WTC11 (cell line): ENCODE measurements at regions not wholly inside any gene's neighbourhood (a gene's known extent, or its start where the extent isn't known, plus 50 kb on each side); places are given as distances from the start of the nearest gene placed in this dataset.

Experiments
- ATAC-seq: fragments of 200-7000 bp; cut with Tn5 transposase; 2 replicates; pipeline ENCODE4 v1.10.0; 2021; ENCODE audit warnings: mild to moderate bottlenecking, moderate library complexity
- CTCF ChIA-PET: fragments of 300-600 bp; sonication (Branson Sonifier 250); formaldehyde crosslinking; loops from one replicate; lab custom pipeline; 2021; ENCODE audit warnings: antibody characterized with exemption; lab: Charles Lee
- POLR2A ChIA-PET: fragments of 350-600 bp; sonication (Branson Sonifier 250); formaldehyde crosslinking; loops from one replicate; lab custom pipeline; 2021; ENCODE audit warnings: antibody characterized with exemption; lab: Charles Lee
- DNase-seq: peaks from one replicate; pipeline ENCODE4 v3.0.0; 2021; ENCODE audit warnings: low spot score
- H3K27ac Mint-ChIP-seq: 2 replicates; pipeline ENCODE4 v1.8.0; 2021; ENCODE audit warnings: mixed read lengths
- H3K27me3 Mint-ChIP-seq: 2 replicates; pipeline ENCODE4 v1.8.0; 2021; ENCODE audit warnings: low read depth, mild to moderate bottlenecking, moderate library complexity, mixed read lengths
- H3K36me3 Mint-ChIP-seq: 2 replicates; pipeline ENCODE4 v1.8.0; 2021; ENCODE audit warnings: mixed read lengths
- H3K4me1 Mint-ChIP-seq: 2 replicates; pipeline ENCODE4 v1.8.0; 2022; ENCODE audit warnings: mixed read lengths
- H3K4me3 Mint-ChIP-seq: 2 replicates; pipeline ENCODE4 v1.8.0; 2021; ENCODE audit warnings: mild to moderate bottlenecking, moderate library complexity, mixed read lengths
- H3K9me3 Mint-ChIP-seq: 2 replicates; pipeline ENCODE4 v1.8.0; 2021; ENCODE audit warnings: mixed read lengths
- ATF2 ChIP-seq: sonication (generic); formaldehyde crosslinking; IDR thresholded peaks from 2 replicates; pipeline ENCODE4 v1.8.1; 2022; ENCODE audit warnings: low read depth, missing genetic modification reagents, borderline replicate concordance
- ATF6 ChIP-seq: sonication (generic); formaldehyde crosslinking; IDR thresholded peaks from 2 replicates; pipeline ENCODE4 v1.8.1; 2023; ENCODE audit warnings: mild to moderate bottlenecking, missing genetic modification reagents
- CREB1 ChIP-seq: sonication (generic); formaldehyde crosslinking; IDR thresholded peaks from 2 replicates; pipeline ENCODE4 v1.8.0; 2023; ENCODE audit warnings: mild to moderate bottlenecking, missing genetic modification reagents
- HMGXB4 ChIP-seq: sonication (generic); formaldehyde crosslinking; IDR thresholded peaks from 2 replicates; pipeline ENCODE4 v1.8.1; 2023; ENCODE audit warnings: mild to moderate bottlenecking, moderate library complexity, missing genetic modification reagents
- IRF1 ChIP-seq: sonication (generic); formaldehyde crosslinking; IDR thresholded peaks from 2 replicates; pipeline ENCODE4 v1.8.0; 2023; ENCODE audit warnings: missing genetic modification reagents
- JAZF1 ChIP-seq: fragments of 250-450 bp; sonication (Bioruptor Pico); IDR thresholded peaks from 2 replicates; pipeline ENCODE4 v1.9.0; 2021; ENCODE audit warnings: moderate library complexity, mild to moderate bottlenecking, inconsistent platforms
- JUN ChIP-seq: sonication (generic); formaldehyde crosslinking; IDR thresholded peaks from 2 replicates; pipeline ENCODE4 v1.8.0; 2023; ENCODE audit warnings: mild to moderate bottlenecking, missing genetic modification reagents
- MXD4 ChIP-seq: fragments of 250-450 bp; sonication (Bioruptor Pico); IDR thresholded peaks from 2 replicates; pipeline ENCODE4 v1.8.0; 2021; ENCODE audit warnings: mild to moderate bottlenecking, moderate library complexity, borderline replicate concordance
- NFYB ChIP-seq: sonication (generic); formaldehyde crosslinking; conservative IDR thresholded peaks from 2 replicates; pipeline ENCODE4 v1.8.0; 2022; ENCODE audit warnings: low read depth, missing genetic modification reagents
- NR1H2 ChIP-seq: sonication (generic); formaldehyde crosslinking; IDR thresholded peaks from 2 replicates; pipeline ENCODE4 v1.9.0; 2021; ENCODE audit warnings: mild to moderate bottlenecking, moderate library complexity, missing genetic modification reagents
- PRRX2 ChIP-seq: fragments of 250-450 bp; sonication (Bioruptor Pico); IDR thresholded peaks from 2 replicates; pipeline ENCODE4 v1.8.0; 2021; ENCODE audit warnings: mild to moderate bottlenecking
- RELA ChIP-seq: sonication (generic); formaldehyde crosslinking; IDR thresholded peaks from 2 replicates; pipeline ENCODE4 v1.8.1; 2022; ENCODE audit warnings: missing genetic modification reagents, mild to moderate bottlenecking, borderline replicate concordance
- TEAD4 ChIP-seq: sonication (generic); formaldehyde crosslinking; IDR thresholded peaks from 2 replicates; pipeline ENCODE4 v1.8.0; 2022; ENCODE audit warnings: mild to moderate bottlenecking, missing genetic modification reagents
- ZBTB43 ChIP-seq: sonication (generic); formaldehyde crosslinking; IDR thresholded peaks from 2 replicates; pipeline ENCODE4 v1.8.1; 2023; ENCODE audit warnings: mild to moderate bottlenecking, missing genetic modification reagents
- ZMAT4 ChIP-seq: fragments of 250-450 bp; sonication (Bioruptor Pico); IDR thresholded peaks from 2 replicates; pipeline ENCODE4 v1.9.0; 2021; ENCODE audit warnings: mild to moderate bottlenecking
- ZNF263 ChIP-seq: sonication (generic); formaldehyde crosslinking; IDR thresholded peaks from 2 replicates; pipeline ENCODE4 v1.8.1; 2022; ENCODE audit warnings: low read depth, mild to moderate bottlenecking, moderate library complexity, missing genetic modification reagents
- ZNF396 ChIP-seq: fragments of 250-450 bp; sonication (Bioruptor Pico); IDR thresholded peaks from 2 replicates; pipeline ENCODE4 v1.8.0; 2021; ENCODE audit warnings: mild to moderate bottlenecking, moderate library complexity, borderline replicate concordance
- ZNF425 ChIP-seq: fragments of 250-450 bp; sonication (Bioruptor Pico); conservative IDR thresholded peaks from 2 replicates; pipeline ENCODE4 v1.9.0; 2021; ENCODE audit warnings: mild to moderate bottlenecking

- ChIA-PET POLR2A (no interaction called here), CTCF (no interaction called here)
- peaks cover under 1% of the 10 kb centered on the region; the same call in 1 of the 2 replicates for H3K9me3 Mint-ChIP-seq
- H3K27me3 Mint-ChIP-seq, result no peaks in the 10 kb centered on the region; the same call in 1 of the 2 replicates
- no peaks in the 10 kb centered on the region for H3K36me3 Mint-ChIP-seq
- no peak overlapping the region for H3K4me3 Mint-ChIP-seq
- ATAC-seq (no peak), DNase-seq (no peak)
- TF ChIP-seq TEAD4 (CRISPR knock-in tag), result no peak
- no peak for TF ChIP-seq NR1H2
- no peak for TF ChIP-seq ZMAT4 (CRISPR knock-in tag)
- TF ChIP-seq HMGXB4 (CRISPR knock-in tag), result no peak
- no peak for TF ChIP-seq NFYB (CRISPR knock-in tag)
- no peak for TF ChIP-seq RELA (CRISPR knock-in tag)
- no peak for TF ChIP-seq MXD4
- no peak for TF ChIP-seq CREB1
- no peak for TF ChIP-seq JAZF1 (CRISPR knock-in tag)
- no peak for TF ChIP-seq PRRX2 (CRISPR knock-in tag)
- TF ChIP-seq ATF2 (CRISPR knock-in tag), result no peak
- no peak for TF ChIP-seq JUN
- TF ChIP-seq ZBTB43 (CRISPR knock-in tag), result no peak
- TF ChIP-seq IRF1 (CRISPR knock-in tag), result no peak
- no peak for TF ChIP-seq ZNF425
- no peak for TF ChIP-seq ZNF263 (CRISPR knock-in tag)
- TF ChIP-seq, all 79 proteins: peak for 0
- no peaks in the 10 kb centered on the region for H3K4me1 Mint-ChIP-seq
- H3K27ac Mint-ChIP-seq, result no peak overlapping the region
Measured at GRCh38 chr2:67091681-67092080, 305.5 kb upstream of the ETAA1 start.

- ChIA-PET CTCF (interaction anchor here (0.5 kb wide), 1 partner anchor 8 kb away, joined by 3 read pairs; no protein-coding TSS in a partner anchor), POLR2A (no interaction called here)
- Mint-ChIP-seq H3K36me3 (no peaks in the 10 kb centered on the region), H3K27ac (no peak overlapping the region), H3K4me1 (no peaks in the 10 kb centered on the region), H3K9me3 (peaks cover 7% of the 10 kb centered on the region), H3K4me3 (no peak overlapping the region), H3K27me3 (no peaks in the 10 kb centered on the region; the same call in 1 of the 2 replicates)
- TF ChIP-seq PRRX2 (CRISPR knock-in tag) (no peak), ZBTB43 (CRISPR knock-in tag) (no peak), ATF6 (CRISPR knock-in tag) (no peak), HMGXB4 (CRISPR knock-in tag) (no peak), ZNF396 (CRISPR knock-in tag) (no peak)
- no peak for ATAC-seq
- DNase-seq, result no peak
Measured at GRCh38 chr2:67095121-67095520, 302.0 kb upstream of the ETAA1 start.
